ENCODE measurements at regions not wholly inside any gene's neighbourhood (a gene's known extent, or its start where the extent isn't known, plus 50 kb on each side); places are given as distances from the start of the nearest gene placed in this dataset.

GRCh38 chr12:97398704-97399103, 63.9 kb upstream of the RMST start:
- Histone ChIP-seq H3K4me1 (ENCODE audit: control insufficient read depth in 1 of 2, insufficient read depth in 2 of 2, low read length in 2 of 2) (no peaks in the 10 kb centered on the region), H2AFZ (ENCODE audit: low read depth, low read length, poor library complexity, severe bottlenecking) (no peak overlapping the region), H3K9me2 (ENCODE audit: insufficient read depth) (no peaks in the 10 kb centered on the region), H3K4me3 (replicated peaks in 1 of 2; ENCODE audit: low read depth in 1 of 2, low read length in 2 of 2) (no peak overlapping the region), H3K4me2 (ENCODE audit: low read length) (no peak overlapping the region), H3K27ac (ENCODE audit: low read depth, low read length) (no peak overlapping the region), H3K9ac (ENCODE audit: low read length) (no peak overlapping the region), H4K20me1 (ENCODE audit: insufficient read depth) (no peaks in the 10 kb centered on the region), H3K79me2 (ENCODE audit: insufficient read depth, low read length) (no peaks in the 10 kb centered on the region), H3K27me3 (ENCODE audit: insufficient read depth, low read length) (peaks cover 3% of the 10 kb centered on the region; the same call in 1 of the 2 replicates), H3K9me3 (ENCODE audit: control insufficient read depth in 1 of 2, insufficient read depth in 1 of 2, low read depth in 1 of 2, low read length in 2 of 2) (no peaks in the 10 kb centered on the region), H3K36me3 (ENCODE audit: control insufficient read depth in 1 of 2, insufficient read depth in 2 of 2, low read length in 2 of 2) (no peaks in the 10 kb centered on the region)
- ATAC-seq (no peak), DNase-seq (ENCODE audit: low read depth, low spot score) (no peak)
- intact Hi-C loops (cut with micrococcal nuclease): no loop called here
- POLR2A ChIA-PET: no interaction called here
- CTCF ChIA-PET: no interaction called here
- TF ChIP-seq RAD21 (IDR thresholded peaks at IDR 0.05; ENCODE audit: low read depth) (no peak), CTCF (IDR thresholded peaks at IDR 0.05 in 2 of 3, conservative IDR thresholded peaks at IDR 0.05 in 1 of 3; ENCODE audit: borderline replicate concordance in 1 of 3, insufficient read depth in 1 of 3, low read depth in 2 of 3, low read length in 2 of 3) (no peak), REST (IDR thresholded peaks at IDR 0.05; ENCODE audit: low read depth) (no peak), ZFX (IDR thresholded peaks at IDR 0.05) (no peak), ELF1 (IDR thresholded peaks at IDR 0.05; ENCODE audit: borderline replicate concordance, low read depth) (no peak), POLR2A (IDR thresholded peaks at IDR 0.05; ENCODE audit: borderline replicate concordance, extremely low read depth, insufficient read depth, insufficient read length) (no peak), FOSL1 (IDR thresholded peaks at IDR 0.05; ENCODE audit: low read depth) (no peak), YY1 (IDR thresholded peaks at IDR 0.05; ENCODE audit: extremely low read depth, insufficient replicate concordance, low read depth, low read length) (no peak), CEBPB (IDR thresholded peaks at IDR 0.05; ENCODE audit: low read depth) (no peak), MAX (IDR thresholded peaks at IDR 0.05) (no peak), SIN3A (IDR thresholded peaks at IDR 0.05; ENCODE audit: low read depth) (no peak), POLR2AphosphoS5 (IDR thresholded peaks at IDR 0.05; ENCODE audit: low read depth, low read length) (no peak), SRF (IDR thresholded peaks at IDR 0.05; ENCODE audit: low read depth) (no peak), EZH2phosphoT487 (IDR thresholded peaks at IDR 0.05; ENCODE audit: borderline replicate concordance) (no peak), ZBTB33 (IDR thresholded peaks at IDR 0.05; ENCODE audit: extremely low read depth, insufficient replicate concordance, low read length) (no peak), EZH2 (IDR thresholded peaks at IDR 0.05) (no peak)
- RAD21 ChIA-PET (ENCODE audit: low non-redundant PET in 1 of 2, low total read pairs in 2 of 2, uncharacterized antibody in 2 of 2, unreplicated experiment in 2 of 2): no interaction called here
- BruUV-seq (replicated peaks): no TSS peak

All from HCT116 (cell line).